ENCODE measurements at regions not wholly inside any gene's neighbourhood (a gene's known extent, or its start where the extent isn't known, plus 50 kb on each side); places are given as distances from the start of the nearest gene placed in this dataset.

GRCh38 chr16:73231944-73232554 lies 184.1 kb upstream of the ZFHX3 start:
- TF ChIP-seq CTCF (conservative IDR thresholded peaks at IDR 0.05 in 1 of 2, IDR thresholded peaks at IDR 0.05 in 1 of 2; ENCODE audit: extremely low read depth in 1 of 2, insufficient read depth in 1 of 2, low read depth in 1 of 2, low read length in 2 of 2) (no peak), EZH2 (IDR thresholded peaks at IDR 0.05; ENCODE audit: borderline replicate concordance, low read length) (no peak)

Measured in mammary epithelial cell (primary cell).